PC-3 (cell line): ENCODE measurements at regions not wholly inside any gene's neighbourhood (a gene's known extent, or its start where the extent isn't known, plus 50 kb on each side); places are given as distances from the start of the nearest gene placed in this dataset.
A peak's percentile ranks its signal among the peaks of the same experiment; 100 is the strongest.

Experiments
- ATAC-seq: fragments of 200-7000 bp; cut with Tn5 transposase; 2 replicates; pipeline ENCODE4 v1.9.1; 2020; ENCODE audit warnings: mild to moderate bottlenecking, moderate library complexity
- BruUV-seq: library from RNA; stranded (reverse); fragments of 400-500 nt; replicated peaks from 2 replicates; lab custom pipeline; 2021; lab: Mats Ljungman, UMichigan
- CTCF ChIA-PET: fragments of 300-600 bp; sonication (Branson Sonifier 250); formaldehyde crosslinking; loops from one replicate; lab custom pipeline; 2022; ENCODE audit warnings: antibody characterized with exemption; lab: Charles Lee
- POLR2A ChIA-PET: fragments of 300-600 bp; sonication (Branson Sonifier 250); formaldehyde crosslinking; loops from one replicate; lab custom pipeline; 2022; ENCODE audit warnings: antibody characterized with exemption; ENCODE audit not compliant: unreplicated experiment; lab: Charles Lee
- DNase-seq: peaks from one replicate; pipeline ENCODE4 v3.0.0-alpha.2; 2015
- H2AFZ ChIP-seq: fragments of 300-600 bp; sonication (generic); 2 replicates; pipeline ENCODE4 v1.6.0; 2016; ENCODE audit warnings: antibody characterized with exemption, low read length
- H3F3A ChIP-seq: fragments of 300-600 bp; sonication (generic); one replicate; pipeline ENCODE4 v1.6.0; 2017; ENCODE audit warnings: antibody characterized with exemption, low read length, control low read depth, mild to moderate bottlenecking; ENCODE audit not compliant: unreplicated experiment
- H3K27ac ChIP-seq: fragments of 300-600 bp; sonication (generic); 2 replicates; pipeline ENCODE4 v1.5.1; 2016; ENCODE audit warnings: mild to moderate bottlenecking, low read length
- H3K27me3 ChIP-seq: fragments of 300-600 bp; sonication (generic); 2 replicates; pipeline ENCODE4 v1.6.1; 2016; ENCODE audit warnings: low read length, mixed read lengths
- H3K36me3 ChIP-seq: fragments of 300-600 bp; sonication (generic); 2 replicates; pipeline ENCODE4 v1.6.1; 2016; ENCODE audit warnings: low read depth, mixed run types, low read length, mixed read lengths
- H3K4me1 ChIP-seq: fragments of 300-600 bp; sonication (generic); 2 replicates; pipeline ENCODE4 v1.5.1; 2016; ENCODE audit warnings: low read length; ENCODE audit not compliant: insufficient read depth
- H3K4me2 ChIP-seq: fragments of 300-600 bp; sonication (generic); 2 replicates; pipeline ENCODE4 v1.6.0; 2016; ENCODE audit warnings: low read length
- H3K4me3 ChIP-seq: fragments of 300-600 bp; sonication (generic); 2 replicates; pipeline ENCODE4 v1.5.1; 2016; ENCODE audit warnings: mild to moderate bottlenecking, low read length, mixed read lengths
- H3K79me2 ChIP-seq: fragments of 300-600 bp; sonication (generic); 2 replicates; pipeline ENCODE4 v1.6.1; 2017; ENCODE audit warnings: low read length, mixed read lengths
- H3K9ac ChIP-seq: fragments of 300-600 bp; sonication (generic); 2 replicates; pipeline ENCODE4 v1.6.0; 2016; ENCODE audit warnings: mild to moderate bottlenecking, low read length
- H3K9me2 ChIP-seq: fragments of 300-600 bp; sonication (generic); replicated peaks from 2 replicates; pipeline ENCODE4 v1.6.1; 2016; ENCODE audit warnings: mixed run types, low read length, mixed read lengths
- H3K9me3 ChIP-seq: fragments of 300-600 bp; sonication (generic); 2 replicates; pipeline ENCODE4 v1.6.1; 2016; ENCODE audit warnings: low read length, mixed read lengths
- H4K20me1 ChIP-seq: fragments of 300-600 bp; sonication (generic); 2 replicates; pipeline ENCODE4 v1.6.1; 2016; ENCODE audit warnings: low read length, mixed read lengths
- EZH2 ChIP-seq: fragments of 300-600 bp; sonication (generic); IDR thresholded peaks from one replicate; pipeline ENCODE4 v1.6.1; 2017; ENCODE audit warnings: antibody characterized with exemption, mild to moderate bottlenecking, low read length; ENCODE audit not compliant: unreplicated experiment
- EZH2phosphoT487 ChIP-seq: fragments of 300-600 bp; sonication (generic); IDR thresholded peaks from 2 replicates; pipeline ENCODE4 v1.6.1; 2018; ENCODE audit warnings: mild to moderate bottlenecking, antibody characterized with exemption, low read length, borderline replicate concordance
- intact Hi-C: fragments of 100-400 bp; cut with micrococcal nuclease; formaldehyde crosslinking; loops from 2 replicates; pipeline ENCODE4 v1.9.0; 2023
- TF ChIP-seq, protein P1 (sequence below): fragments of 300-600 bp; sonication (generic); conservative IDR thresholded peaks from 2 replicates; pipeline ENCODE4 v1.5.1; 2017; ENCODE audit warnings: antibody characterized with exemption, low read depth, mild to moderate bottlenecking, low read length

DNA sequence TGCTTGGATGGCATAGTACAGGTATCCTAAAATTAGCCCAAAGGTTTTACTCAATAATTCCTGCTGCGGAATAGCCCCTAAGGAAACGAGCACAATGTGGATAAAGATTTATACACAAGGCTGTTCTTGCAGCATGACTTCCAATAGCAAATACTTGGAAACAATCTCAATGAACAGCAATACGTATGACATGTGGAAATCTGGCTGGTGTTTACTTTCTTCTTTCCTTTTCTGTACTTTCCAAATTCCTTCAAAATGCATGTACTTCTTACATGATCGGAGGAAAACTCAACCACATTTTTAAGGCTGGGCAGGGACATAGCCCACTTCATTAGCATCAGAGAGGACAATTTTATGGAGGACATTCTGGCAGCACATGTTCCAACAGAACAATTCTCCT lies 86.6 kb downstream of the C16orf95 start:
- ChIA-PET POLR2A (no interaction called here), CTCF (no interaction called here)
- intact Hi-C loops: no loop called here
- Histone ChIP-seq H3K4me3 (no peak overlapping the region), H2AFZ (no peak overlapping the region), H3K4me2 (no peak overlapping the region), H3F3A (no peaks in the 10 kb centered on the region), H3K4me1 (no peaks in the 10 kb centered on the region), H3K9ac (no peak overlapping the region), H3K36me3 (no peaks in the 10 kb centered on the region), H3K27ac (no peak overlapping the region), H3K79me2 (no peaks in the 10 kb centered on the region), H4K20me1 (no peaks in the 10 kb centered on the region), H3K27me3 (no peaks in the 10 kb centered on the region), H3K9me2 (no peaks in the 10 kb centered on the region), H3K9me3 (no peaks in the 10 kb centered on the region)
- no TSS peak for BruUV-seq
- ATAC-seq (no peak), DNase-seq (no peak)
- no peak for TF ChIP-seq EZH2

GRCh38 chr16:87231295-87231694 lies 85.9 kb downstream of the C16orf95 start:
- Histone ChIP-seq H3K4me3 (no peak overlapping the region), H3K36me3 (no peaks in the 10 kb centered on the region), H3K27me3 (no peaks in the 10 kb centered on the region), H3F3A (no peaks in the 10 kb centered on the region), H3K4me1 (no peaks in the 10 kb centered on the region), H3K4me2 (no peak overlapping the region), H3K27ac (no peak overlapping the region), H3K79me2 (no peaks in the 10 kb centered on the region), H4K20me1 (no peaks in the 10 kb centered on the region), H3K9me3 (no peaks in the 10 kb centered on the region), H2AFZ (no peak overlapping the region), H3K9me2 (no peaks in the 10 kb centered on the region), H3K9ac (no peak overlapping the region)
- peak; percentile 7 for DNase-seq
- ChIA-PET CTCF (no interaction called here), POLR2A (no interaction called here)
- ATAC-seq: peak; percentile 60
- TF ChIP-seq EZH2: no peak
- TF ChIP-seq, protein P1, sequence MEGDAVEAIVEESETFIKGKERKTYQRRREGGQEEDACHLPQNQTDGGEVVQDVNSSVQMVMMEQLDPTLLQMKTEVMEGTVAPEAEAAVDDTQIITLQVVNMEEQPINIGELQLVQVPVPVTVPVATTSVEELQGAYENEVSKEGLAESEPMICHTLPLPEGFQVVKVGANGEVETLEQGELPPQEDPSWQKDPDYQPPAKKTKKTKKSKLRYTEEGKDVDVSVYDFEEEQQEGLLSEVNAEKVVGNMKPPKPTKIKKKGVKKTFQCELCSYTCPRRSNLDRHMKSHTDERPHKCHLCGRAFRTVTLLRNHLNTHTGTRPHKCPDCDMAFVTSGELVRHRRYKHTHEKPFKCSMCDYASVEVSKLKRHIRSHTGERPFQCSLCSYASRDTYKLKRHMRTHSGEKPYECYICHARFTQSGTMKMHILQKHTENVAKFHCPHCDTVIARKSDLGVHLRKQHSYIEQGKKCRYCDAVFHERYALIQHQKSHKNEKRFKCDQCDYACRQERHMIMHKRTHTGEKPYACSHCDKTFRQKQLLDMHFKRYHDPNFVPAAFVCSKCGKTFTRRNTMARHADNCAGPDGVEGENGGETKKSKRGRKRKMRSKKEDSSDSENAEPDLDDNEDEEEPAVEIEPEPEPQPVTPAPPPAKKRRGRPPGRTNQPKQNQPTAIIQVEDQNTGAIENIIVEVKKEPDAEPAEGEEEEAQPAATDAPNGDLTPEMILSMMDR: no peak
- no peak for TF ChIP-seq EZH2phosphoT487
- BruUV-seq: no TSS peak
- intact Hi-C loops: no loop called here

- H3K9ac ChIP-seq: no peak overlapping the region
- H3K27ac ChIP-seq: no peak overlapping the region
- no peak overlapping the region for H2AFZ ChIP-seq
- no peak for DNase-seq
- no peak overlapping the region for H3K4me3 ChIP-seq
- no peaks in the 10 kb centered on the region for H3K9me2 ChIP-seq
- BruUV-seq: no TSS peak
- H3K4me2 ChIP-seq: no peak overlapping the region
- TF ChIP-seq EZH2 (no peak), EZH2phosphoT487 (no peak)
- TF ChIP-seq, protein P1: no peak
- no peaks in the 10 kb centered on the region for H3K79me2 ChIP-seq
- ChIA-PET POLR2A (no interaction called here), CTCF (no interaction called here)
- intact Hi-C loops: no loop called here
- no peaks in the 10 kb centered on the region for H3K27me3 ChIP-seq
- H3K4me1 ChIP-seq: no peaks in the 10 kb centered on the region
- no peaks in the 10 kb centered on the region for H3K9me3 ChIP-seq
- H3K36me3 ChIP-seq: no peaks in the 10 kb centered on the region
- H4K20me1 ChIP-seq: no peaks in the 10 kb centered on the region
- no peak for ATAC-seq
- no peaks in the 10 kb centered on the region for H3F3A ChIP-seq
These were observed 85.3 kb downstream of the C16orf95 start for GRCh38 chr16:87231911-87232310.
